ENCODE measurements at regions not wholly inside any gene's neighbourhood (a gene's known extent, or its start where the extent isn't known, plus 50 kb on each side); places are given as distances from the start of the nearest gene placed in this dataset.

DNA sequence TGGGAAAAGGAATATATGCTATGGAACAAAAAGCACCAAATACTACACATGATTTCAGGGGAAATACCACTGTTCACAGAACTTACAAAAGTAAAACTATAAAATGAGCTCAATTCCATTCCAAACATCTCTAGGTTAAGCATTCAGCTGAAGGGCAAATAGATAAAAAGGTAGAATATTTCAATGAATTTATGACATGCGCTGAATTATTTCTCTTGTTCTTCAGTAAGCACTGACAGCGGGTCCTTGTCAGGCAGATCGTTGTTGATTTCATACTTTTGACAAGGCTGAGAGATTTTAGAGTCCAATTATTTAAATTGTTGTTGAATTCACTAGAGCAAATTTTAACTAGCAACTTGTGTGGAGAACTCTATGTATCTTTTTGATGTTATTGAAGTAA, 449.6 kb downstream of the GUCY1A2 start:
- TF ChIP-seq EZH2 (IDR thresholded peaks at IDR 0.05; ENCODE audit: insufficient read depth, low read length): no peak
- TF ChIP-seq, protein P1, sequence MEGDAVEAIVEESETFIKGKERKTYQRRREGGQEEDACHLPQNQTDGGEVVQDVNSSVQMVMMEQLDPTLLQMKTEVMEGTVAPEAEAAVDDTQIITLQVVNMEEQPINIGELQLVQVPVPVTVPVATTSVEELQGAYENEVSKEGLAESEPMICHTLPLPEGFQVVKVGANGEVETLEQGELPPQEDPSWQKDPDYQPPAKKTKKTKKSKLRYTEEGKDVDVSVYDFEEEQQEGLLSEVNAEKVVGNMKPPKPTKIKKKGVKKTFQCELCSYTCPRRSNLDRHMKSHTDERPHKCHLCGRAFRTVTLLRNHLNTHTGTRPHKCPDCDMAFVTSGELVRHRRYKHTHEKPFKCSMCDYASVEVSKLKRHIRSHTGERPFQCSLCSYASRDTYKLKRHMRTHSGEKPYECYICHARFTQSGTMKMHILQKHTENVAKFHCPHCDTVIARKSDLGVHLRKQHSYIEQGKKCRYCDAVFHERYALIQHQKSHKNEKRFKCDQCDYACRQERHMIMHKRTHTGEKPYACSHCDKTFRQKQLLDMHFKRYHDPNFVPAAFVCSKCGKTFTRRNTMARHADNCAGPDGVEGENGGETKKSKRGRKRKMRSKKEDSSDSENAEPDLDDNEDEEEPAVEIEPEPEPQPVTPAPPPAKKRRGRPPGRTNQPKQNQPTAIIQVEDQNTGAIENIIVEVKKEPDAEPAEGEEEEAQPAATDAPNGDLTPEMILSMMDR (IDR thresholded peaks at IDR 0.05; ENCODE audit: insufficient read depth, low read depth, low read length): no peak

All from astrocyte (in vitro differentiated cells and primary cell).